OCI-LY3 (cell line): ENCODE measurements at regions not wholly inside any gene's neighbourhood (a gene's known extent, or its start where the extent isn't known, plus 50 kb on each side); places are given as distances from the start of the nearest gene placed in this dataset.

Source experiments
- H2AFZ ChIP-seq: fragments of 200-600, 300-600 bp; shearing (Covaris generic); 2 replicates; pipeline ENCODE4 v1.6.0; 2014; ENCODE audit warnings: antibody characterized with exemption, low read depth, low read length
- H3K27ac ChIP-seq: fragments of 200-600, 300-600 bp; sonication (generic); 2 replicates; pipeline ENCODE4 v1.5.1; 2014; ENCODE audit warnings: mild to moderate bottlenecking, low read length, moderate library complexity, mixed read lengths
- H3K27me3 ChIP-seq: fragments of 200-600, 300-600 bp; sonication (generic); 2 replicates; pipeline ENCODE4 v1.6.1; 2014; ENCODE audit warnings: low read depth, low read length, mixed read lengths
- H3K36me3 ChIP-seq: fragments of 200-600, 300-600 bp; sonication (generic); replicated peaks from 2 replicates; pipeline ENCODE3; 2014; ENCODE audit warnings: low read depth, low read length, mixed read lengths
- H3K4me1 ChIP-seq: fragments of 300-600, 200-600 bp; sonication (generic); 2 replicates; pipeline ENCODE4 v1.6.1; 2014; ENCODE audit warnings: low read length, mixed read lengths
- H3K4me2 ChIP-seq: fragments of 200-600, 300-600 bp; sonication (generic); 2 replicates; pipeline ENCODE4 v1.6.1; 2014; ENCODE audit warnings: low read length, mixed read lengths
- H3K4me3 ChIP-seq: fragments of 300-600, 200-600 bp; sonication (generic); 2 replicates; pipeline ENCODE4 v1.5.1; 2014; ENCODE audit warnings: antibody characterized with exemption, mild to moderate bottlenecking, low read length, moderate library complexity
- H3K79me2 ChIP-seq: fragments of 300-600, 200-600 bp; shearing (Covaris generic); 2 replicates; pipeline ENCODE4 v1.6.1; 2014; ENCODE audit warnings: mild to moderate bottlenecking, low read length, mixed read lengths
- H3K9ac ChIP-seq: fragments of 300-600, 200-600 bp; shearing (Covaris generic); 2 replicates; pipeline ENCODE4 v1.6.0; 2014; ENCODE audit warnings: mild to moderate bottlenecking, low read length, moderate library complexity
- H3K9me3 ChIP-seq: fragments of 200-600, 300-600 bp; shearing (Covaris generic); 2 replicates; pipeline ENCODE4 v1.6.1; 2014; ENCODE audit warnings: low read length, mixed read lengths; ENCODE audit not compliant: insufficient read depth
- H4K20me1 ChIP-seq: fragments of 200-600, 300-600 bp; sonication (generic); 2 replicates; pipeline ENCODE4 v1.6.1; 2016; ENCODE audit warnings: low read length, mixed read lengths; ENCODE audit not compliant: insufficient read depth
- CTCF ChIP-seq: fragments of 200-600, 300-600 bp; sonication (generic); IDR thresholded peaks from 2 replicates; pipeline ENCODE4 v1.5.1; 2014; ENCODE audit warnings: antibody characterized with exemption, low read length, low read depth
- EZH2phosphoT487 ChIP-seq: fragments of 200-600 bp; shearing (Covaris generic); IDR thresholded peaks from 2 replicates; pipeline ENCODE4 v1.6.1; 2018; ENCODE audit warnings: antibody characterized with exemption, mixed run types, low read depth

GRCh38 chr6:111985202-111985731 is 68.6 kb upstream of the CCN6 start:
- Histone ChIP-seq H3K4me3 (no peak overlapping the region), H3K9me3 (no peaks in the 10 kb centered on the region), H3K36me3 (no peaks in the 10 kb centered on the region), H3K27ac (no peak overlapping the region), H3K27me3 (no peaks in the 10 kb centered on the region), H4K20me1 (no peaks in the 10 kb centered on the region), H3K79me2 (no peaks in the 10 kb centered on the region), H3K9ac (no peak overlapping the region), H2AFZ (no peak overlapping the region), H3K4me1 (no peaks in the 10 kb centered on the region), H3K4me2 (no peak overlapping the region)
- TF ChIP-seq CTCF: no peak
- TF ChIP-seq EZH2phosphoT487: no peak

- H4K20me1 ChIP-seq: no peaks in the 10 kb centered on the region
- no peak overlapping the region for H3K4me2 ChIP-seq
- H3K36me3 ChIP-seq: no peaks in the 10 kb centered on the region
- H3K27ac ChIP-seq: no peak overlapping the region
- no peak overlapping the region for H3K9ac ChIP-seq
- H2AFZ ChIP-seq: no peak overlapping the region
- no peaks in the 10 kb centered on the region; the same call in 1 of the 2 replicates for H3K27me3 ChIP-seq
- H3K4me3 ChIP-seq: no peak overlapping the region
- H3K79me2 ChIP-seq: no peaks in the 10 kb centered on the region
- H3K9me3 ChIP-seq: no peaks in the 10 kb centered on the region
- H3K4me1 ChIP-seq: no peaks in the 10 kb centered on the region
- TF ChIP-seq EZH2phosphoT487: no peak
Observed at GRCh38 chr6:111986651-111987050, 67.3 kb upstream of the CCN6 start.

- no peaks in the 10 kb centered on the region for H3K9me3 ChIP-seq
- no peaks in the 10 kb centered on the region for H3K79me2 ChIP-seq
- H3K36me3 ChIP-seq: no peaks in the 10 kb centered on the region
- no peaks in the 10 kb centered on the region for H3K4me1 ChIP-seq
- H2AFZ ChIP-seq: no peak overlapping the region
- H3K4me2 ChIP-seq: no peak overlapping the region
- no peaks in the 10 kb centered on the region for H4K20me1 ChIP-seq
- H3K27ac ChIP-seq: no peak overlapping the region
- no peak overlapping the region for H3K9ac ChIP-seq
- H3K4me3 ChIP-seq: no peak overlapping the region
- peaks cover under 1% of the 10 kb centered on the region; the same call in 1 of the 2 replicates for H3K27me3 ChIP-seq
- TF ChIP-seq EZH2phosphoT487: no peak
- no peak for TF ChIP-seq CTCF
Observed at GRCh38 chr6:111987295-111987694, 66.6 kb upstream of the CCN6 start.

- Histone ChIP-seq H2AFZ (no peak overlapping the region), H3K9me3 (no peaks in the 10 kb centered on the region), H3K27me3 (peaks cover 15% of the 10 kb centered on the region), H3K79me2 (no peaks in the 10 kb centered on the region), H3K27ac (no peak overlapping the region), H3K4me2 (no peak overlapping the region), H4K20me1 (no peaks in the 10 kb centered on the region), H3K4me1 (no peaks in the 10 kb centered on the region), H3K36me3 (no peaks in the 10 kb centered on the region), H3K9ac (no peak overlapping the region), H3K4me3 (no peak overlapping the region)
- TF ChIP-seq EZH2phosphoT487: no peak
- TF ChIP-seq CTCF: no peak
Observed at GRCh38 chr6:111988926-111989325, 65.0 kb upstream of the CCN6 start.

GRCh38 chr6:111989743-111990142 is 64.2 kb upstream of the CCN6 start:
- Histone ChIP-seq H3K27me3 (peaks cover 24% of the 10 kb centered on the region), H2AFZ (no peak overlapping the region), H3K4me2 (no peak overlapping the region), H3K36me3 (no peaks in the 10 kb centered on the region), H4K20me1 (no peaks in the 10 kb centered on the region), H3K9me3 (no peaks in the 10 kb centered on the region), H3K9ac (no peak overlapping the region), H3K4me3 (no peak overlapping the region), H3K4me1 (no peaks in the 10 kb centered on the region), H3K27ac (no peak overlapping the region), H3K79me2 (no peaks in the 10 kb centered on the region)
- TF ChIP-seq CTCF (no peak), EZH2phosphoT487 (no peak)
